SK-N-SH (cell line): ENCODE measurements at regions not wholly inside any gene's neighbourhood (a gene's known extent, or its start where the extent isn't known, plus 50 kb on each side); places are given as distances from the start of the nearest gene placed in this dataset.

ENCODE experiments used
- FOSL2 ChIP-seq: IDR thresholded peaks from 2 replicates; pipeline ENCODE4 v1.4.0; 2012; ENCODE audit warnings: low read depth, mild to moderate bottlenecking, moderate library complexity, borderline replicate concordance
- GABPA ChIP-seq: IDR thresholded peaks from 2 replicates; pipeline ENCODE4 v1.4.0; 2012; ENCODE audit warnings: low read depth, mild to moderate bottlenecking
- JUND ChIP-seq: IDR thresholded peaks from 2 replicates; pipeline ENCODE4 v1.4.0; 2012
- MEF2A ChIP-seq: IDR thresholded peaks from 2 replicates; pipeline ENCODE4 v1.4.0; 2012; ENCODE audit warnings: low read depth, borderline replicate concordance
- NRF1 ChIP-seq: IDR thresholded peaks from 2 replicates; pipeline ENCODE4 v1.6.1; 2012; ENCODE audit warnings: low read depth, mild to moderate bottlenecking, low read length
- REST ChIP-seq: IDR thresholded peaks from 2 replicates; pipeline ENCODE4 v1.6.1; 2012; ENCODE audit warnings: mild to moderate bottlenecking, low read depth, low read length, moderate library complexity
- SIN3A ChIP-seq: IDR thresholded peaks from 2 replicates; pipeline ENCODE4 v1.6.1; 2012; ENCODE audit warnings: low read depth, mild to moderate bottlenecking, low read length, moderate library complexity, borderline replicate concordance
- TEAD4 ChIP-seq: IDR thresholded peaks from 2 replicates; pipeline ENCODE4 v1.4.0; 2012; ENCODE audit warnings: mild to moderate bottlenecking, borderline replicate concordance; ENCODE audit not compliant: insufficient read depth
- TF ChIP-seq, protein P1 (sequence below): fragments of 200-600 bp; sonication (generic); IDR thresholded peaks from 2 replicates; pipeline ENCODE4 v1.6.1; 2017; ENCODE audit warnings: antibody characterized with exemption, mild to moderate bottlenecking, moderate library complexity
- TF ChIP-seq, protein P2 (sequence below): fragments of 150-350 bp; IDR thresholded peaks from 2 replicates; pipeline ENCODE4 v1.6.1; 2017; ENCODE audit warnings: antibody characterized with exemption, low read length, low read depth, borderline replicate concordance

DNA sequence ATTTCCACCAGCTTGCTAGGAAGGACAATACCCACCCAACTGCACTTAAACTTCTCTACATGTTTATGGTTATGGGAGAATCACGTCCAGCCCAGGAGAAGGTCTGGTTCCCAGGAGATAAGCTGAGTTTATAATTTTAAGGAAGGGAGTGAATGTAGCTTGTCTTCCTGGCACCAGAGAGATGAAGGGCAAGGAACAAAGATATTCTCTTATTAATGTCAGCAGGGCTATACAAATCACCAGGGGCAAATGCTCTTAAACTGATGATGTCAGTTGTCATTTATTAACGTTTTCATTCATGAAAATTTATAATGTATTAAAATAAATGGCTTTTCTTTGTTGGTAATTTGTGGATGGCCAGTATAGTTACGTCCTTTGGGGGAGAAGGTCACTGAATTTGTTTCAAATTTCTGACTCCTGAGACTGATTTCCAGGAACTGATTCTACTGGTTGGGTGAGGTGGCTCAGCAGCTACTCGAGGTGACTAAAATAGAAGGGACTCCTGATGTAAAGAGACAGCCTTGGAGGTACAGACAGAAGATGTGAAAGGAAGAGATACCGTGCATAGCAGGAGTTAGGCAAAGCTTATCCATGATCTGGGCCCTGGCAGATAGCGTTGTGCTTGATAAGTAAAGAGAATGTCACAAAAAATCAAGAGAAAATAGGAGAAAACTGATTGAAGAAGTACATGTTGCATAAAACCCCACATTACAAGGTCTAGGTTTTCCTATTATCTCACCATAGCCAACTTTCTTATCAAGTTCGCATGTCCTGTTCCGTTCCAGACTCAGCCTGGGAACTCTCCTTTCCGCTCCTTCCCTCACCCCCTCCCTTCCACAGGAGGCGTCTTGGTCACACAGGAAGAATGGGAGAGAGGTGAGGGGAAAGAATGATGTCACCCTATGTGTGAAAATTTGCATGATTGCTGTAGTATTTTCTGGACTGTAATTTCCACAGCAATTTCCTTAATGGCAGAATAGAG lies 367.1 kb upstream of the FAR2 start:
- TF ChIP-seq, protein P1, sequence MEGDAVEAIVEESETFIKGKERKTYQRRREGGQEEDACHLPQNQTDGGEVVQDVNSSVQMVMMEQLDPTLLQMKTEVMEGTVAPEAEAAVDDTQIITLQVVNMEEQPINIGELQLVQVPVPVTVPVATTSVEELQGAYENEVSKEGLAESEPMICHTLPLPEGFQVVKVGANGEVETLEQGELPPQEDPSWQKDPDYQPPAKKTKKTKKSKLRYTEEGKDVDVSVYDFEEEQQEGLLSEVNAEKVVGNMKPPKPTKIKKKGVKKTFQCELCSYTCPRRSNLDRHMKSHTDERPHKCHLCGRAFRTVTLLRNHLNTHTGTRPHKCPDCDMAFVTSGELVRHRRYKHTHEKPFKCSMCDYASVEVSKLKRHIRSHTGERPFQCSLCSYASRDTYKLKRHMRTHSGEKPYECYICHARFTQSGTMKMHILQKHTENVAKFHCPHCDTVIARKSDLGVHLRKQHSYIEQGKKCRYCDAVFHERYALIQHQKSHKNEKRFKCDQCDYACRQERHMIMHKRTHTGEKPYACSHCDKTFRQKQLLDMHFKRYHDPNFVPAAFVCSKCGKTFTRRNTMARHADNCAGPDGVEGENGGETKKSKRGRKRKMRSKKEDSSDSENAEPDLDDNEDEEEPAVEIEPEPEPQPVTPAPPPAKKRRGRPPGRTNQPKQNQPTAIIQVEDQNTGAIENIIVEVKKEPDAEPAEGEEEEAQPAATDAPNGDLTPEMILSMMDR: no peak
- TF ChIP-seq, protein P2, sequence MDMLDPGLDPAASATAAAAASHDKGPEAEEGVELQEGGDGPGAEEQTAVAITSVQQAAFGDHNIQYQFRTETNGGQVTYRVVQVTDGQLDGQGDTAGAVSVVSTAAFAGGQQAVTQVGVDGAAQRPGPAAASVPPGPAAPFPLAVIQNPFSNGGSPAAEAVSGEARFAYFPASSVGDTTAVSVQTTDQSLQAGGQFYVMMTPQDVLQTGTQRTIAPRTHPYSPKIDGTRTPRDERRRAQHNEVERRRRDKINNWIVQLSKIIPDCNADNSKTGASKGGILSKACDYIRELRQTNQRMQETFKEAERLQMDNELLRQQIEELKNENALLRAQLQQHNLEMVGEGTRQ: no peak
- no peak for TF ChIP-seq JUND
- TF ChIP-seq TEAD4: no peak
- TF ChIP-seq GABPA: no peak
- no peak for TF ChIP-seq REST
- TF ChIP-seq SIN3A: no peak
- TF ChIP-seq FOSL2: no peak
- TF ChIP-seq NRF1: no peak
- no peak for TF ChIP-seq MEF2A
